ENCODE measurements at regions not wholly inside any gene's neighbourhood (a gene's known extent, or its start where the extent isn't known, plus 50 kb on each side); places are given as distances from the start of the nearest gene placed in this dataset.

- DNase-seq: no peak
These were observed 69.4 kb upstream of the TAF1B start for GRCh38 chr2:9773903-9774239.

- DNase-seq: no peak
These were observed 69.0 kb upstream of the TAF1B start for GRCh38 chr2:9774266-9774665.

- DNase-seq: no peak
These were observed 67.9 kb upstream of the TAF1B start for GRCh38 chr2:9775351-9775750.

- DNase-seq: no peak
These were observed 67.1 kb upstream of the TAF1B start for GRCh38 chr2:9775999-9776712.

- no peak for DNase-seq
These were observed 66.2 kb upstream of the TAF1B start for GRCh38 chr2:9777081-9777480.

GRCh38 chr2:9778012-9778411 is 65.3 kb upstream of the TAF1B start:
- DNase-seq: no peak

- no peak for DNase-seq
These were observed 64.6 kb upstream of the TAF1B start for GRCh38 chr2:9778471-9779316.

- DNase-seq: no peak
These were observed 63.5 kb upstream of the TAF1B start for GRCh38 chr2:9779596-9780264.

- DNase-seq: no peak
These were observed 62.7 kb upstream of the TAF1B start for GRCh38 chr2:9780368-9781130.

- no peak for DNase-seq
These were observed 62.0 kb upstream of the TAF1B start for GRCh38 chr2:9781252-9781651.

- DNase-seq: no peak
These were observed 61.0 kb upstream of the TAF1B start for GRCh38 chr2:9782197-9782719.

GRCh38 chr2:9789371-9789770 is 53.9 kb upstream of the TAF1B start:
- no peak for DNase-seq

- DNase-seq: no peak
These were observed 52.5 kb upstream of the TAF1B start for GRCh38 chr2:9790702-9791225.

GRCh38 chr2:9791711-9792110 is 51.6 kb upstream of the TAF1B start:
- no peak for DNase-seq

- no peak for DNase-seq
These were observed 49.9 kb upstream of the TAF1B start for GRCh38 chr2:9793156-9793917.
